WTC11 (cell line): ENCODE measurements at regions not wholly inside any gene's neighbourhood (a gene's known extent, or its start where the extent isn't known, plus 50 kb on each side); places are given as distances from the start of the nearest gene placed in this dataset.

Experiments used
- ATAC-seq: fragments of 200-7000 bp; cut with Tn5 transposase; 2 replicates; pipeline ENCODE4 v1.10.0; 2021; ENCODE audit warnings: mild to moderate bottlenecking, moderate library complexity
- CTCF ChIA-PET: fragments of 300-600 bp; sonication (Branson Sonifier 250); formaldehyde crosslinking; loops from one replicate; lab custom pipeline; 2021; ENCODE audit warnings: antibody characterized with exemption; lab: Charles Lee
- POLR2A ChIA-PET: fragments of 350-600 bp; sonication (Branson Sonifier 250); formaldehyde crosslinking; loops from one replicate; lab custom pipeline; 2021; ENCODE audit warnings: antibody characterized with exemption; lab: Charles Lee
- DNase-seq: peaks from one replicate; pipeline ENCODE4 v3.0.0; 2021; ENCODE audit warnings: low spot score
- H3K27ac Mint-ChIP-seq: 2 replicates; pipeline ENCODE4 v1.8.0; 2021; ENCODE audit warnings: mixed read lengths
- H3K27me3 Mint-ChIP-seq: 2 replicates; pipeline ENCODE4 v1.8.0; 2021; ENCODE audit warnings: low read depth, mild to moderate bottlenecking, moderate library complexity, mixed read lengths
- H3K36me3 Mint-ChIP-seq: 2 replicates; pipeline ENCODE4 v1.8.0; 2021; ENCODE audit warnings: mixed read lengths
- H3K4me1 Mint-ChIP-seq: 2 replicates; pipeline ENCODE4 v1.8.0; 2022; ENCODE audit warnings: mixed read lengths
- H3K4me3 Mint-ChIP-seq: 2 replicates; pipeline ENCODE4 v1.8.0; 2021; ENCODE audit warnings: mild to moderate bottlenecking, moderate library complexity, mixed read lengths
- H3K9me3 Mint-ChIP-seq: 2 replicates; pipeline ENCODE4 v1.8.0; 2021; ENCODE audit warnings: mixed read lengths
- AR ChIP-seq: fragments of 250-450 bp; sonication (Bioruptor Pico); IDR thresholded peaks from 2 replicates; pipeline ENCODE4 v1.9.0; 2021; ENCODE audit warnings: mild to moderate bottlenecking
- ATF6 ChIP-seq: sonication (generic); formaldehyde crosslinking; IDR thresholded peaks from 2 replicates; pipeline ENCODE4 v1.8.1; 2023; ENCODE audit warnings: mild to moderate bottlenecking, missing genetic modification reagents
- CREB1 ChIP-seq: sonication (generic); formaldehyde crosslinking; IDR thresholded peaks from 2 replicates; pipeline ENCODE4 v1.8.0; 2023; ENCODE audit warnings: mild to moderate bottlenecking, missing genetic modification reagents
- E2F5 ChIP-seq: sonication (generic); formaldehyde crosslinking; IDR thresholded peaks from 2 replicates; pipeline ENCODE4 v1.8.1; 2022; ENCODE audit warnings: mild to moderate bottlenecking, moderate library complexity, missing genetic modification reagents
- EMX1 ChIP-seq: fragments of 250-450 bp; sonication (Bioruptor Pico); IDR thresholded peaks from 2 replicates; pipeline ENCODE4 v1.8.0; 2021; ENCODE audit warnings: mild to moderate bottlenecking
- ERG ChIP-seq: fragments of 250-450 bp; sonication (Bioruptor Pico); IDR thresholded peaks from 2 replicates; pipeline ENCODE4 v1.8.0; 2021; ENCODE audit warnings: mild to moderate bottlenecking
- GTF2I ChIP-seq: fragments of 250-450 bp; sonication (Bioruptor Pico); conservative IDR thresholded peaks from 2 replicates; pipeline ENCODE4 v1.4.0; 2021; ENCODE audit warnings: mild to moderate bottlenecking
- IRF2 ChIP-seq: sonication (generic); formaldehyde crosslinking; IDR thresholded peaks from 2 replicates; pipeline ENCODE4 v1.8.0; 2022; ENCODE audit warnings: low read depth, missing genetic modification reagents, borderline replicate concordance
- JUN ChIP-seq: sonication (generic); formaldehyde crosslinking; IDR thresholded peaks from 2 replicates; pipeline ENCODE4 v1.8.0; 2023; ENCODE audit warnings: mild to moderate bottlenecking, missing genetic modification reagents
- MYBL2 ChIP-seq: sonication (generic); formaldehyde crosslinking; IDR thresholded peaks from 2 replicates; pipeline ENCODE4 v1.8.1; 2023; ENCODE audit warnings: mild to moderate bottlenecking, moderate library complexity, missing genetic modification reagents
- NR2C2 ChIP-seq: sonication (generic); formaldehyde crosslinking; IDR thresholded peaks from 2 replicates; pipeline ENCODE4 v1.8.0; 2022; ENCODE audit warnings: mild to moderate bottlenecking, missing genetic modification reagents
- OVOL2 ChIP-seq: fragments of 250-450 bp; sonication (Bioruptor Pico); IDR thresholded peaks from 2 replicates; pipeline ENCODE4 v1.9.0; 2021; ENCODE audit warnings: mild to moderate bottlenecking, borderline replicate concordance
- RORB ChIP-seq: fragments of 250-450 bp; sonication (Bioruptor Pico); IDR thresholded peaks from 2 replicates; pipeline ENCODE4 v1.9.0; 2021; ENCODE audit warnings: mild to moderate bottlenecking
- SMAD4 ChIP-seq: sonication (generic); formaldehyde crosslinking; IDR thresholded peaks from 2 replicates; pipeline ENCODE4 v1.8.0; 2022; ENCODE audit warnings: mild to moderate bottlenecking, missing genetic modification reagents
- SP1 ChIP-seq: sonication (generic); formaldehyde crosslinking; conservative IDR thresholded peaks from 2 replicates; pipeline ENCODE4 v1.8.1; 2022; ENCODE audit warnings: missing genetic modification reagents
- TEAD4 ChIP-seq: sonication (generic); formaldehyde crosslinking; IDR thresholded peaks from 2 replicates; pipeline ENCODE4 v1.8.0; 2022; ENCODE audit warnings: mild to moderate bottlenecking, missing genetic modification reagents
- ZNF232 ChIP-seq: sonication (generic); formaldehyde crosslinking; IDR thresholded peaks from 2 replicates; pipeline ENCODE4 v1.8.0; 2022; ENCODE audit warnings: mild to moderate bottlenecking, missing genetic modification reagents
- ZNF263 ChIP-seq: sonication (generic); formaldehyde crosslinking; IDR thresholded peaks from 2 replicates; pipeline ENCODE4 v1.8.1; 2022; ENCODE audit warnings: low read depth, mild to moderate bottlenecking, moderate library complexity, missing genetic modification reagents
- ZNF281 ChIP-seq: sonication (generic); formaldehyde crosslinking; IDR thresholded peaks from 2 replicates; pipeline ENCODE4 v1.8.0; 2023; ENCODE audit warnings: mild to moderate bottlenecking, missing genetic modification reagents
- ZNF317 ChIP-seq: sonication (generic); formaldehyde crosslinking; IDR thresholded peaks from 2 replicates; pipeline ENCODE4 v1.8.1; 2023; ENCODE audit warnings: low read depth, mild to moderate bottlenecking, moderate library complexity, missing genetic modification reagents, borderline replicate concordance
- ZNF423 ChIP-seq: fragments of 250-450 bp; sonication (Bioruptor Pico); IDR thresholded peaks from 2 replicates; pipeline ENCODE4 v2.1.2; 2022; ENCODE audit warnings: mild to moderate bottlenecking, moderate library complexity
- ZNF425 ChIP-seq: fragments of 250-450 bp; sonication (Bioruptor Pico); conservative IDR thresholded peaks from 2 replicates; pipeline ENCODE4 v1.9.0; 2021; ENCODE audit warnings: mild to moderate bottlenecking

GRCh38 chr20:60220706-60221105, 262.5 kb downstream of the CDH26 start:
- POLR2A ChIA-PET, result no interaction called here
- no peak overlapping the region for H3K27ac Mint-ChIP-seq
- no peaks in the 10 kb centered on the region for H3K36me3 Mint-ChIP-seq
- peaks cover 25% of the 10 kb centered on the region for H3K27me3 Mint-ChIP-seq
- no peak overlapping the region for H3K4me3 Mint-ChIP-seq
- TF ChIP-seq ZNF281 (CRISPR knock-in tag) (no peak), NR2C2 (CRISPR knock-in tag) (no peak), ATF6 (CRISPR knock-in tag) (no peak), ZNF317 (CRISPR knock-in tag) (no peak), RORB (CRISPR knock-in tag) (no peak)
- ATAC-seq (no peak), DNase-seq (no peak)
- no peaks in the 10 kb centered on the region for H3K4me1 Mint-ChIP-seq
- CTCF ChIA-PET, result no interaction called here
- H3K9me3 Mint-ChIP-seq, result peaks cover 23% of the 10 kb centered on the region

GRCh38 chr20:60221593-60221992, 263.4 kb downstream of the CDH26 start:
- Mint-ChIP-seq H3K36me3 (no peaks in the 10 kb centered on the region), H3K4me1 (no peaks in the 10 kb centered on the region), H3K9me3 (peaks cover 23% of the 10 kb centered on the region)
- POLR2A ChIA-PET, result no interaction called here
- CTCF ChIA-PET, result interaction anchor here (3.7 kb wide), 1 partner anchor 11 kb away, joined by 14 read pairs; no protein-coding TSS in a partner anchor
- TF ChIP-seq ZNF263 (no peak), ZNF232 (CRISPR knock-in tag) (no peak), ZNF423 (CRISPR knock-in tag) (no peak), CREB1 (CRISPR knock-in tag) (no peak), AR (CRISPR knock-in tag) (no peak), ZNF425 (CRISPR knock-in tag) (no peak), NR2C2 (CRISPR knock-in tag) (no peak), IRF2 (CRISPR knock-in tag) (no peak), E2F5 (CRISPR knock-in tag) (no peak), TEAD4 (no peak), GTF2I (CRISPR knock-in tag) (no peak), ZNF281 (CRISPR knock-in tag) (no peak), SMAD4 (CRISPR knock-in tag) (no peak), ERG (no peak), MYBL2 (no peak), JUN (CRISPR knock-in tag) (no peak), SP1 (CRISPR knock-in tag) (no peak), EMX1 (no peak), OVOL2 (CRISPR knock-in tag) (no peak)
- TF ChIP-seq, all 79 proteins: peak for 0
- DNase-seq (no peak), ATAC-seq (no peak)
- peaks cover 25% of the 10 kb centered on the region for H3K27me3 Mint-ChIP-seq
- H3K27ac Mint-ChIP-seq, result no peak overlapping the region
- H3K4me3 Mint-ChIP-seq, result no peak overlapping the region
